ENCODE measurements at regions not wholly inside any gene's neighbourhood (a gene's known extent, or its start where the extent isn't known, plus 50 kb on each side); places are given as distances from the start of the nearest gene placed in this dataset.

- TF ChIP-seq POLR2A (IDR thresholded peaks at IDR 0.05; ENCODE audit: extremely low read depth, insufficient read length) (no peak), CTCF (IDR thresholded peaks at IDR 0.05; ENCODE audit: low read depth, low read length) (no peak), MYC (IDR thresholded peaks at IDR 0.05; ENCODE audit: low read depth, low read length) (no peak), MAX (IDR thresholded peaks at IDR 0.05; ENCODE audit: low read depth, low read length) (no peak)
- no peak for DNase-seq (ENCODE audit: low read depth)
- H3K4me3 ChIP-seq (ENCODE audit: low read depth, low read length) = no peak overlapping the region
Observed at GRCh38 chr2:57876313-57876712, 170.3 kb upstream of the VRK2 start.

- no peak overlapping the region for H3K4me3 ChIP-seq (ENCODE audit: low read depth, low read length)
- DNase-seq (ENCODE audit: low read depth) = no peak
- TF ChIP-seq MYC (IDR thresholded peaks at IDR 0.05; ENCODE audit: low read depth, low read length) = no peak
- TF ChIP-seq CTCF (IDR thresholded peaks at IDR 0.05; ENCODE audit: low read depth, low read length) = no peak
- TF ChIP-seq MAX (IDR thresholded peaks at IDR 0.05; ENCODE audit: low read depth, low read length) = no peak
- TF ChIP-seq POLR2A (IDR thresholded peaks at IDR 0.05; ENCODE audit: extremely low read depth, insufficient read length) = no peak
Observed at GRCh38 chr2:57877811-57878170, 168.8 kb upstream of the VRK2 start.

DNA sequence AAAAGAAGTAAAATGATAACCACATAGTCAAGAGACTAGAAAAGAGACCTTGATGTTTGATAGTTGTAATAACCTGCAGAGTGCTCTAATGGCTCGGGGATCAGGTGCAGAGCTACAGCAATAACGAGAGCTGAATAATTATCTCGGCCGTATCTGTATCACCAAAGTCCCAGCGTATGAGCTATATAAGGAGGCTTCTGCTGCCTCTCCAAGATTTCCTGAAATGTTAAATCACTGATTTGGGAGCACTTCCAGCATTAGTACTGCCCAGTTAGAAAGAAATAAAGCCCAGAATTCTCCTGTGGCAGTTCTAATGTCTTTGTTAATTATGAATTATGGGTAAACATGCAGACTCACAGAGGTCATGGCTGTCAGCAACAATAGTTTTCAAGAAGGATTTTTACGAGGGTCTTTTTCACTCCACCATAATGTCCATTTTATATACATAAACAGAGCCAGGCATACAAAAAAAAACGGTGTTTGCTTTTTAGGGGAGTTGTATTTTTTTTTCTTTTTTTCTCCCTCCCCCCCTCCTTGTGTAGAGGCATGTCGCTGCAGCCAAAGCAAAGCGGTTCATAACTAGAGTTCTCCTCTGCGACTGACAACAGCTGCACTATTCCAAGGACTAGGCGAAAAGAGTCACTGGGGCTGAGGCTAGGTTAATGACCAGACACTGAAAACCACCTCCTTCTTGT is 168.3 kb upstream of the VRK2 start:
- DNase-seq (ENCODE audit: low read depth) = no peak
- no peak overlapping the region for H3K4me3 ChIP-seq (ENCODE audit: low read depth, low read length)
- TF ChIP-seq MAX (IDR thresholded peaks at IDR 0.05; ENCODE audit: low read depth, low read length) = no peak
- no peak for TF ChIP-seq POLR2A (IDR thresholded peaks at IDR 0.05; ENCODE audit: extremely low read depth, insufficient read length)
- no peak for TF ChIP-seq CTCF (IDR thresholded peaks at IDR 0.05; ENCODE audit: low read depth, low read length)
- no peak for TF ChIP-seq MYC (IDR thresholded peaks at IDR 0.05; ENCODE audit: low read depth, low read length)

- H3K4me3 ChIP-seq (ENCODE audit: low read depth, low read length) = no peak overlapping the region
- no peak for TF ChIP-seq CTCF (IDR thresholded peaks at IDR 0.05; ENCODE audit: low read depth, low read length)
- no peak for TF ChIP-seq MYC (IDR thresholded peaks at IDR 0.05; ENCODE audit: low read depth, low read length)
- TF ChIP-seq MAX (IDR thresholded peaks at IDR 0.05; ENCODE audit: low read depth, low read length) = no peak
- TF ChIP-seq POLR2A (IDR thresholded peaks at IDR 0.05; ENCODE audit: extremely low read depth, insufficient read length) = no peak
- DNase-seq (ENCODE audit: low read depth) = no peak
Observed at GRCh38 chr2:57878866-57879210, 167.8 kb upstream of the VRK2 start.

DNA sequence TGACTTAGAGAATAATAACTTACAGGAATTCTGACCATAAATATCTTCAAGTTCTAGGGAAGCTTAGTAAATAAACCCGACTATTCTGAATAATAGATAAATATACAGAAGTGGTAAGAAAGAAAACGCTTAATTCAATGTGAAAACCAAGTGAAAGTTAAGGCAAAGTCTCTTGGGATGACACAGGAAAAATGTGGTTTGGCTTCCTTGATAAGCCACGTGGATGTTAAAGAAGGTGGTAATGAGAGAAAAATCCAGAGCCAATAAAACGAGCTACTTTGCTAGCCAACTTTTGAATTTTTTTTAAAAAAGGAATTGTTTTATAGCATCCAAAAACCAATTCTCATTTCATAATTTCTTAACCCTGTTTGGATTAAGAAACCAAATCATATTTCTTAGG is 166.2 kb upstream of the VRK2 start:
- no peak overlapping the region for H3K4me3 ChIP-seq (ENCODE audit: low read depth, low read length)
- DNase-seq (ENCODE audit: low read depth) = no peak
- no peak for TF ChIP-seq MAX (IDR thresholded peaks at IDR 0.05; ENCODE audit: low read depth, low read length)
- TF ChIP-seq POLR2A (IDR thresholded peaks at IDR 0.05; ENCODE audit: extremely low read depth, insufficient read length) = no peak
- TF ChIP-seq MYC (IDR thresholded peaks at IDR 0.05; ENCODE audit: low read depth, low read length) = no peak
- no peak for TF ChIP-seq CTCF (IDR thresholded peaks at IDR 0.05; ENCODE audit: low read depth, low read length)

Data from NB4 (cell line).